C4-2B (cell line): ENCODE measurements at regions not wholly inside any gene's neighbourhood (a gene's known extent, or its start where the extent isn't known, plus 50 kb on each side); places are given as distances from the start of the nearest gene placed in this dataset.

Experiments used
- CTCF ChIP-seq: fragments of 450-650 bp; conservative IDR thresholded peaks from 2 replicates; pipeline ENCODE4 v1.5.1; 2017; ENCODE audit warnings: mild to moderate bottlenecking
- ZFX ChIP-seq: fragments of 450-650 bp; IDR thresholded peaks from 2 replicates; pipeline ENCODE4 v1.6.1; 2017

- no peak for TF ChIP-seq CTCF
- TF ChIP-seq ZFX = no peak
Measured at GRCh38 chr2:89848763-89849368, 1157.4 kb downstream of the RPIA start.
